Psoas muscle (tissue), 7 donors: ENCODE measurements at regions not wholly inside any gene's neighbourhood (a gene's known extent, or its start where the extent isn't known, plus 50 kb on each side); places are given as distances from the start of the nearest gene placed in this dataset.

Experiments used
- ATAC-seq, 4 donors: fragments of 200-7000 bp; cut with Tn5 transposase; one replicate each; pipeline ENCODE4 v1.9.1; 2020; ENCODE audit warnings: moderate library complexity in 3 of 4, mild to moderate bottlenecking in 2 of 4
- DNase-seq, 2 donors: peaks; one replicate each; pipeline ENCODE4 v3.0.0-alpha.2; 2020
- H3K27ac ChIP-seq: fragments of 200-600 bp; one replicate; pipeline ENCODE4 v1.8.0; 2022
- H3K27me3 ChIP-seq, 3 donors: fragments of 200-600 bp in 1 of 3; one replicate each; pipeline versions ENCODE4 v1.6.1 to v1.8.0; 2013 to 2022; ENCODE audit warnings: low read length in 2 of 3, mild to moderate bottlenecking in 2 of 3, moderate library complexity in 1 of 3; ENCODE audit not compliant: insufficient read depth in 3 of 3
- H3K36me3 ChIP-seq, 2 donors: fragments of 200-600 bp in 1 of 2; one replicate each; pipeline versions ENCODE4 v1.6.1 to v1.8.0; 2013 to 2022; ENCODE audit warnings: low read depth in 1 of 2, mild to moderate bottlenecking in 1 of 2, moderate library complexity in 1 of 2; ENCODE audit not compliant: insufficient read depth in 1 of 2
- H3K4me1 ChIP-seq: fragments of 200-600 bp; one replicate; pipeline ENCODE4 v1.8.0; 2022
- H3K4me3 ChIP-seq: fragments of 200-600 bp; one replicate; pipeline ENCODE4 v1.8.0; 2022; ENCODE audit warnings: mild to moderate bottlenecking
- H3K9me3 ChIP-seq: fragments of 200-600 bp; one replicate; pipeline ENCODE4 v1.8.0; 2022
- CTCF ChIP-seq: fragments of 200-600 bp; IDR thresholded peaks from one replicate; pipeline ENCODE4 v1.8.0; 2022; ENCODE audit warnings: antibody characterized with exemption
- WGBS, 3 donors: extraction: QIAGEN DNeasy Blood & Tissue Kit; methylation state at CpG; one replicate each; pipeline versions ENCODE4 v1.1.6 to v1.1.7; 2013; 5-methylcytosine and 5-hydroxymethylcytosine counted together
- intact Hi-C, 2 donors: fragments of 100-400 bp; cut with DNase I; formaldehyde crosslinking; loops; one replicate each; pipeline versions ENCODE4 v1.11.0 to v1.14.2; 2022
- donor health status: healthy with polysubstance abuse.
- donor health status: DM: no; HTN: no; CAD: no; lungs with moderate emphysema.
- donor health status: Bipolar disorder and iron deficiency.
- donor health status: healthy.
- donor health status: DM: yes; HTN: yes; CAD: no.
- donor health status: DM: no; HTN: no; CAD: no.
- donor health status: DM: yes; HTN: yes; CAD: no.

- Histone ChIP-seq H3K27ac (no peak overlapping the region), H3K4me1 (no peaks in the 10 kb centered on the region), H3K27me3 (no peaks in the 10 kb centered on the region), H3K4me3 (no peak overlapping the region), H3K36me3 (no peaks in the 10 kb centered on the region), H3K9me3 (no peaks in the 10 kb centered on the region)
- ATAC-seq (no peak), DNase-seq (no peak)
- TF ChIP-seq CTCF = no peak
- intact Hi-C loops = no loop called here
- 84 to 92% (median 90%) methylated on average over 1 of the region's 1 CpG for WGBS, 3 donors
Measured at GRCh38 chr14:87214558-87214957, 778.4 kb downstream of the GALC start.

- intact Hi-C loops = no loop called here
- no peak overlapping the region for H3K4me3 ChIP-seq
- H3K27ac ChIP-seq = no peak overlapping the region
- DNase-seq (no peak), ATAC-seq (no peak)
- WGBS, 3 donors = 76 to 78% (median 77%) methylated on average over 2 of the region's 2 CpGs
- H3K36me3 ChIP-seq = no peaks in the 10 kb centered on the region
- H3K4me1 ChIP-seq = no peaks in the 10 kb centered on the region
- TF ChIP-seq CTCF = no peak
- H3K9me3 ChIP-seq = no peaks in the 10 kb centered on the region
- H3K27me3 ChIP-seq = no peaks in the 10 kb centered on the region
Measured at GRCh38 chr14:87207756-87208155, 785.2 kb downstream of the GALC start.

GRCh38 chr14:87205811-87206210 is 787.2 kb downstream of the GALC start:
- intact Hi-C loops = no loop called here
- no peak overlapping the region for H3K27ac ChIP-seq
- H3K4me3 ChIP-seq = no peak overlapping the region
- DNase-seq (no peak), ATAC-seq (no peak)
- TF ChIP-seq CTCF = no peak
- H3K9me3 ChIP-seq = no peaks in the 10 kb centered on the region
- 82 to 92% (median 86%) methylated on average over 3 of the region's 3 CpGs for WGBS, 3 donors
- H3K4me1 ChIP-seq = no peaks in the 10 kb centered on the region
- H3K36me3 ChIP-seq = no peaks in the 10 kb centered on the region
- H3K27me3 ChIP-seq = no peaks in the 10 kb centered on the region

GRCh38 chr14:87203346-87203745 is 789.6 kb downstream of the GALC start:
- Histone ChIP-seq H3K4me3 (no peak overlapping the region), H3K4me1 (no peaks in the 10 kb centered on the region), H3K27me3 (no peaks in the 10 kb centered on the region), H3K9me3 (no peaks in the 10 kb centered on the region), H3K27ac (no peak overlapping the region), H3K36me3 (no peaks in the 10 kb centered on the region)
- WGBS, 3 donors = 58 to 63% (median 60%) methylated on average over 5 of the region's 5 CpGs
- intact Hi-C loops = no loop called here
- ATAC-seq (no peak), DNase-seq (no peak)
- no peak for TF ChIP-seq CTCF

GRCh38 chr14:87199381-87199780 is 793.6 kb downstream of the GALC start:
- intact Hi-C loops = no loop called here
- Histone ChIP-seq H3K36me3 (no peaks in the 10 kb centered on the region), H3K27me3 (no peaks in the 10 kb centered on the region), H3K9me3 (no peaks in the 10 kb centered on the region), H3K4me3 (no peak overlapping the region), H3K4me1 (no peaks in the 10 kb centered on the region), H3K27ac (no peak overlapping the region)
- 59 to 71% (median 66%) methylated on average over 1 of the region's 1 CpG for WGBS, 3 donors
- DNase-seq = no peak
- no peak for TF ChIP-seq CTCF
- no peak for ATAC-seq
